WERI-Rb-1 (cell line): ENCODE measurements at regions not wholly inside any gene's neighbourhood (a gene's known extent, or its start where the extent isn't known, plus 50 kb on each side); places are given as distances from the start of the nearest gene placed in this dataset.

Experiments used
- DNase-seq: peaks from one replicate; pipeline ENCODE4 v3.0.0-alpha.2; 2020
- H3K27ac ChIP-seq: fragments of 250-450 bp; sonication (Bioruptor Pico); 2 replicates; pipeline ENCODE4 v1.5.1; 2020; ENCODE audit warnings: mild to moderate bottlenecking, moderate library complexity
- H3K27me3 ChIP-seq: fragments of 250-450 bp; sonication (Bioruptor Pico); 2 replicates; pipeline ENCODE4 v1.5.1; 2021; ENCODE audit warnings: mild to moderate bottlenecking, low read depth, moderate library complexity; ENCODE audit not compliant: insufficient read depth, severe bottlenecking
- H3K36me3 ChIP-seq: fragments of 250-450 bp; sonication (Bioruptor Pico); 2 replicates; pipeline ENCODE4 v1.5.1; 2020; ENCODE audit warnings: mild to moderate bottlenecking, moderate library complexity
- H3K4me3 ChIP-seq: 2 replicates; pipeline ENCODE4 v1.5.1; 2011; ENCODE audit warnings: low read depth, mild to moderate bottlenecking, control low read depth, low read length
- H3K9me3 ChIP-seq: fragments of 250-450 bp; sonication (Bioruptor Pico); 2 replicates; pipeline ENCODE4 v1.5.1; 2021; ENCODE audit warnings: mild to moderate bottlenecking, moderate library complexity; ENCODE audit not compliant: severe bottlenecking
- TF ChIP-seq, protein P1 (sequence below): IDR thresholded peaks from 2 replicates; pipeline ENCODE4 v1.5.1; 2011; ENCODE audit warnings: low read depth, mild to moderate bottlenecking, control low read depth, inconsistent platforms, low read length

GRCh38 chr11:135009125-135009524 lies 597.1 kb upstream of the B3GAT1 start:
- H3K36me3 ChIP-seq, result no peaks in the 10 kb centered on the region
- no peak overlapping the region for H3K27ac ChIP-seq
- TF ChIP-seq, protein P1, sequence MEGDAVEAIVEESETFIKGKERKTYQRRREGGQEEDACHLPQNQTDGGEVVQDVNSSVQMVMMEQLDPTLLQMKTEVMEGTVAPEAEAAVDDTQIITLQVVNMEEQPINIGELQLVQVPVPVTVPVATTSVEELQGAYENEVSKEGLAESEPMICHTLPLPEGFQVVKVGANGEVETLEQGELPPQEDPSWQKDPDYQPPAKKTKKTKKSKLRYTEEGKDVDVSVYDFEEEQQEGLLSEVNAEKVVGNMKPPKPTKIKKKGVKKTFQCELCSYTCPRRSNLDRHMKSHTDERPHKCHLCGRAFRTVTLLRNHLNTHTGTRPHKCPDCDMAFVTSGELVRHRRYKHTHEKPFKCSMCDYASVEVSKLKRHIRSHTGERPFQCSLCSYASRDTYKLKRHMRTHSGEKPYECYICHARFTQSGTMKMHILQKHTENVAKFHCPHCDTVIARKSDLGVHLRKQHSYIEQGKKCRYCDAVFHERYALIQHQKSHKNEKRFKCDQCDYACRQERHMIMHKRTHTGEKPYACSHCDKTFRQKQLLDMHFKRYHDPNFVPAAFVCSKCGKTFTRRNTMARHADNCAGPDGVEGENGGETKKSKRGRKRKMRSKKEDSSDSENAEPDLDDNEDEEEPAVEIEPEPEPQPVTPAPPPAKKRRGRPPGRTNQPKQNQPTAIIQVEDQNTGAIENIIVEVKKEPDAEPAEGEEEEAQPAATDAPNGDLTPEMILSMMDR, result no peak
- no peak for DNase-seq
- no peak overlapping the region for H3K4me3 ChIP-seq
- no peaks in the 10 kb centered on the region for H3K27me3 ChIP-seq
- peaks cover 3% of the 10 kb centered on the region for H3K9me3 ChIP-seq

DNA sequence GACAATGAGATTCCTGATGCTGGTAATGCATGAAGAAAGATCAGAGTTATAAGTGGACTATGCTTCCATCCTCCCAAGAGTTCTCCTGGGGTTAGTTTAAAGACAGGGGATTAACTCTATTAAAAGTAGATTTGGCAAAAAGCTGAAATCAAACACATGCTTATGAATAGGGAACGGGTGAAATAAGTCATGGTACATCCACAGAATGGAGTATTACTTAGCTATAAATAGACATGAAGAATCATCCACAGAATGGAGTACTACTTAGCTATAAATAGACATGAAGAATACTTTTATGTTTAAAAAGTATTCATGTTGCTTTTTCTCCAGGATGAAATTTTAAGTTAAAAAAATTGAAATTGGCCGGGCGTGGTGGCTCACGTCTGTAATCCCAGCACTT lies 596.4 kb upstream of the B3GAT1 start:
- H3K36me3 ChIP-seq, result no peaks in the 10 kb centered on the region
- peaks cover 3% of the 10 kb centered on the region for H3K9me3 ChIP-seq
- TF ChIP-seq, protein P1, result no peak
- no peak overlapping the region for H3K27ac ChIP-seq
- H3K4me3 ChIP-seq, result no peak overlapping the region
- DNase-seq, result no peak
- no peaks in the 10 kb centered on the region for H3K27me3 ChIP-seq

DNA sequence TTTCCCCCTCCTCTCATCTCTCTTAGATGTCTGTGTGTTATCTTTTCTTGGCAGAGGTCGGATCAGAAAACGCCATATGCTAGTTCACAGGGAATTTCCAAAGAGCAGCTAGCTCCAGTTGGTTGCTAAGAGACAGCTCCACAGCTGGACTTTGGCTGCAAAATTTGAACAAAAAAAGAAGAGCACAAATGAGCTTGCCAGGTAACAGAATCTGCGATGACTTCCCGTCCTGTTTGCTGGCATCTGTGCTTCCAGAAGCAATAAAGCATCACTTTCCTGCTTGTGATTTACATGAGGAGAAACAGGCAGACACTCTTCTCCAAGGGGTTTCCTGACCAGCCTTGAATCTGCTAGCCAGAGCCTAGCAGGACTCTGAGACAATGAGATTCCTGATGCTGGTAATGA lies 596.0 kb upstream of the B3GAT1 start:
- no peaks in the 10 kb centered on the region for H3K36me3 ChIP-seq
- TF ChIP-seq, protein P1, result no peak
- peaks cover 3% of the 10 kb centered on the region for H3K9me3 ChIP-seq
- H3K27me3 ChIP-seq, result no peaks in the 10 kb centered on the region
- no peak for DNase-seq
- no peak overlapping the region for H3K4me3 ChIP-seq
- H3K27ac ChIP-seq, result no peak overlapping the region

DNA sequence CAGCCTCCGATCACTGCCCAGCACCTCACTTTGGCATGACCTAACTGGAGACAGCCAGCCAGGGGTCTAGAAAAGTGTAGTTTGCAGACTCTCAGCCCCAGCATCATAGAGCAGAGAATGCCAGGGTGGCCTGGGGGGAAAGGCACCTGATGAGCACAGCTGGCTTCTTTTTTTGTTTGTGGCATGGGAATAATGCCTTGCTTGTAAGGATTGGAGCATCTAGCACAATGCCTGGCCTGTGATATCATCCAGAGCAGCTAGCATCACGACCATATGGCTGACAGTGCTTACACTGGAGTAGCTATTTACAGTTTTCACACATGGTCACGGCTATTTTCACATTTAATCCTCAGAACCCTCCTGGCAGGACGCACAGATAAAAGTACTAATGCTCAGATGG lies 594.8 kb upstream of the B3GAT1 start:
- Histone ChIP-seq H3K27me3 (no peaks in the 10 kb centered on the region), H3K4me3 (no peak overlapping the region), H3K36me3 (no peaks in the 10 kb centered on the region), H3K9me3 (no peaks in the 10 kb centered on the region), H3K27ac (no peak overlapping the region)
- peak; percentile 27 for DNase-seq
- TF ChIP-seq, protein P1, result no peak

- H3K36me3 ChIP-seq, result no peaks in the 10 kb centered on the region
- no peak overlapping the region for H3K4me3 ChIP-seq
- TF ChIP-seq, protein P1, result no peak
- no peak for DNase-seq
- H3K9me3 ChIP-seq, result no peaks in the 10 kb centered on the region
- no peak overlapping the region for H3K27ac ChIP-seq
- no peaks in the 10 kb centered on the region for H3K27me3 ChIP-seq
Observed at GRCh38 chr11:135004495-135004894, 592.5 kb upstream of the B3GAT1 start.

DNA sequence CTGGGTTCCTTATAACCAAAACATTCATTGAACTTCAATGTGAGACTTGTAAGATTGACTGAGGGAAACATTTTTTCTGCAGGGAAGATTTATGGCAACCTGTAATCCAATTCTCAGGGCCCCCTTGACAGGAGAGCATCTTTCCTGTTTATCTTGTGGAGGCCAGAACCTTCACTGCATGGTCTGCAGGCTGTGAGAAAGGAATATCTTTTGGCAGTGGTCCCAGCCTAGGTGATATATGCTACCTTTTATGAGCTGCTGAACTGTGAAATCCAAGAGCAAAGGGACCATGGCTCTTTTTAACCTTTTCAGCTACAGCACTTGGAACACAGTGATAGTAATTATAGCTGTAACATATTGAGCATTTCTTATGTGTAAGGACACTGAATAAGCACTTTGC lies 590.2 kb upstream of the B3GAT1 start:
- Histone ChIP-seq H3K36me3 (no peaks in the 10 kb centered on the region), H3K9me3 (no peaks in the 10 kb centered on the region), H3K4me3 (no peak overlapping the region), H3K27ac (no peak overlapping the region), H3K27me3 (no peaks in the 10 kb centered on the region)
- no peak for DNase-seq
- TF ChIP-seq, protein P1, result no peak
